ENCODE measurements at regions not wholly inside any gene's neighbourhood (a gene's known extent, or its start where the extent isn't known, plus 50 kb on each side); places are given as distances from the start of the nearest gene placed in this dataset.
"Not testable (repeated sequence)": the region's sequence is repeated elsewhere in the genome, so short reads cannot be mapped to it uniquely, and the experiment has no call there.

DNA sequence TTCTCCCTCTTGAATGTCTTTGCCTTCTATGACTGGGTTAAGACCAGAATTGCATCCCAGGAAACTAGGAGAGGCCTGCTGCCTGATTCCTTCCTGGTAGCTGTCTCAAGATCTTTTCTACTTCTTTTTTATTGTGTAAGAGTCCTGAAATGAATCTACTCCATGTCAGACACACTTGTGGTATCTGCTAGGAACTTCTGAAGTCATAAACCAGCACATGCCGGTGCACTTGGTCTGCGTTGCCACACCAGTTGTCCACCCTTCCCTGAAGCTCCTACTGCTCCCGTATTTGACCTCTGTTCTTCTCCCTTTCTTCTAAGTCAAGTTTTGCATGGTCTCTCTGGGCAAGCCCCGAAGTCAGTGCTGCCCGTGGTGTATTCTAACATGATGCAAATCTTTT lies 644.2 kb downstream of the ETS1 start:
- TF ChIP-seq POLR2AphosphoS5 (IDR thresholded peaks at IDR 0.05; ENCODE audit: low read depth, low read length) (no peak), POLR2A (IDR thresholded peaks at IDR 0.05; ENCODE audit: low read depth, low read length) (no peak), TAF1 (IDR thresholded peaks at IDR 0.05; ENCODE audit: borderline replicate concordance, low read depth, low read length) (no peak)
- FAIRE-seq (no peak), DNase-seq (ENCODE audit: insufficient read length) (no peak)

GRCh38 chr11:127941554-127941953 lies 645.8 kb downstream of the ETS1 start:
- not testable (repeated sequence) for DNase-seq (ENCODE audit: insufficient read length); FAIRE-seq

- DNase-seq (ENCODE audit: insufficient read length) (no peak), FAIRE-seq (no peak)
- no peak for TF ChIP-seq TAF1 (IDR thresholded peaks at IDR 0.05; ENCODE audit: borderline replicate concordance, low read depth, low read length)
- TF ChIP-seq POLR2A (IDR thresholded peaks at IDR 0.05; ENCODE audit: low read depth, low read length): no peak
- no peak for TF ChIP-seq POLR2AphosphoS5 (IDR thresholded peaks at IDR 0.05; ENCODE audit: low read depth, low read length)
Measured at GRCh38 chr11:127939000-127939399, 648.4 kb downstream of the ETS1 start.

- FAIRE-seq: no peak
- no peak for TF ChIP-seq POLR2A (IDR thresholded peaks at IDR 0.05; ENCODE audit: low read depth, low read length)
- no peak for TF ChIP-seq POLR2AphosphoS5 (IDR thresholded peaks at IDR 0.05; ENCODE audit: low read depth, low read length)
- TF ChIP-seq TAF1 (IDR thresholded peaks at IDR 0.05; ENCODE audit: borderline replicate concordance, low read depth, low read length): no peak
- no peak for DNase-seq (ENCODE audit: insufficient read length)
Measured at GRCh38 chr11:127935081-127935480, 652.3 kb downstream of the ETS1 start.

- DNase-seq (ENCODE audit: insufficient read length); FAIRE-seq: not testable (repeated sequence)
Measured at GRCh38 chr11:127933961-127934360, 653.4 kb downstream of the ETS1 start.

DNA sequence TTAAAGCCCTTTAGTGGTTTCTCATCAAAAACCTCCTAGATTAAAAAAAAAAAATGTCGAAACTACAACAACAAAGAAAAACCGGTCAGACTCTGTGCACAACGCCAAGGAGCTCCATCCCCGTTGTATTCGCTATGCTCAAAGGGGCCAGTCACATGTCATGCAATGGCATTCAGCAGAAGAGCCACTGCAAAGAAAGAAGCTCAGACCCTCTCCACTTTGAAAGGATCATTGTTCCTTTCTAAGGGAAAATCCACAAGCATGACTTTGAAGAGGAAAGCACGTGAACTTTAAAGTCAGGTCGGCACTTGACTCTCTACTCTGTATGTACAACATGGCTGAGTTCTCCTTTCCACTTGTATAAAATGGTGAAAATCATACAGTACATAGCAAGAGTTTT lies 655.6 kb downstream of the ETS1 start:
- DNase-seq (ENCODE audit: insufficient read length) (no peak), FAIRE-seq (no peak)
- no peak for TF ChIP-seq POLR2AphosphoS5 (IDR thresholded peaks at IDR 0.05; ENCODE audit: low read depth, low read length)
- TF ChIP-seq TAF1 (IDR thresholded peaks at IDR 0.05; ENCODE audit: borderline replicate concordance, low read depth, low read length): no peak
- no peak for TF ChIP-seq POLR2A (IDR thresholded peaks at IDR 0.05; ENCODE audit: low read depth, low read length)

DNA sequence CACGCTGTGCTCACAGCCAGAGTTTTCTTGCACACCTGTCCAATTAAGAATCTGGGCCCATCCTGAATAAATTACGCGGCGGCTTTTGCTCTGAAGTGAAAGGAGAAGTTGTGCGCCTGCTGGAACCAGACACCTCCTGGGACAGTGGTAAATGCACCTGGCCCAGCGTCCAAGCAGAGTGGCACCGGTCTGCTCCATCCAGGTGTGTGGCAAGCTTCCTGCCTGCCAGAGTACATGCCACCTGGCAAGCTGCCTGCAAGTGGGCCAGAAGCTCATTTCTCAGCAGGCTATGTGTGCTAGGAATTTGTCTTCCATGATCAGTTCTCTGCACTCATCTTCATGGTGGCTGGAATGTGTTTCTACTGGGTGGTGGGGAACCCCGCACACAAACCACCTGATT lies 660.6 kb downstream of the ETS1 start:
- FAIRE-seq (no peak), DNase-seq (ENCODE audit: insufficient read length) (no peak)
- TF ChIP-seq POLR2AphosphoS5 (IDR thresholded peaks at IDR 0.05; ENCODE audit: low read depth, low read length) (no peak), TAF1 (IDR thresholded peaks at IDR 0.05; ENCODE audit: borderline replicate concordance, low read depth, low read length) (no peak), POLR2A (IDR thresholded peaks at IDR 0.05; ENCODE audit: low read depth, low read length) (no peak)

- DNase-seq (ENCODE audit: insufficient read length): no peak
- FAIRE-seq: no peak
- TF ChIP-seq POLR2A (IDR thresholded peaks at IDR 0.05; ENCODE audit: low read depth, low read length) (no peak), TAF1 (IDR thresholded peaks at IDR 0.05; ENCODE audit: borderline replicate concordance, low read depth, low read length) (no peak), POLR2AphosphoS5 (IDR thresholded peaks at IDR 0.05; ENCODE audit: low read depth, low read length) (no peak)
Measured at GRCh38 chr11:127925475-127925874, 661.9 kb downstream of the ETS1 start.

DNA sequence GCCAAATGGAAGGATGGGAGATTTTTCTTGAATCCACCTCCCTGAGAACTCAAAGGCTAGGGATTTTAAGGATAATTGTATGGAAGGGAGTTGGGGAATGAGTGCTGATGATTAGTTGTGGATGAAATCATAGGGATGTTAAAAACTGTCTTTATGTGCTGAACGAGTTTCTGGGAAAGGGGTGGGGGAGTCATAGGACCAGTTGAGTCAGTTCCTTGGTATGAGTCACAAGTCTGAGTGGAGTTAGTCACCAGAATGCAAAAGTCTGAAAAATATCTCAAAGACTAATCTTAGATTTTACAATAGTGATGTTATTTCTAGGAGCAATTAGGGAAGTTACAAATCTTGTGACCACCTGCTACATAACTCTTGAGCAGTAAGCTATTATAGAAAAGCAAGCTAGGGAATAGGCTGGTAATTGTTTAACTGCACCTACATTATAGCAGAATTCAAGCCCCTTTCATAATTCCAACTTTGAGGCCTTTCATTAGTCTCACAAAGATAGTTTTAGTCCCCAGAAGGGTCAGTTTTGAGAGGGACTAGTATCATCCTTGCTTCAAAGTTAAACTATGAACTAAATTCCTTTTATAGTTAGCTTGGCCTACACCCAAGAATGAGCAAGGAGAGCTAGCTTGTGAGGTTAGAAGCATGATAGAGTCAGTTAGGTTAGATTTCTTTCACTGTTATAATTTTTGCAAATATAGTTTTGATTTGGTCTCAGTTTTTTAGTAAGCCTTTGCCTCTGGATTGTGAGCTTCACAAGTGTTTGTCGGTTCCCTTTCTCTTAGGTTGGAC lies 668.0 kb downstream of the ETS1 start:
- FAIRE-seq (no peak), DNase-seq (ENCODE audit: insufficient read length) (no peak)
- TF ChIP-seq TAF1 (IDR thresholded peaks at IDR 0.05; ENCODE audit: borderline replicate concordance, low read depth, low read length): no peak
- TF ChIP-seq POLR2A (IDR thresholded peaks at IDR 0.05; ENCODE audit: low read depth, low read length): no peak
- TF ChIP-seq POLR2AphosphoS5 (IDR thresholded peaks at IDR 0.05; ENCODE audit: low read depth, low read length): no peak

- TF ChIP-seq TAF1 (IDR thresholded peaks at IDR 0.05; ENCODE audit: borderline replicate concordance, low read depth, low read length): no peak
- TF ChIP-seq POLR2AphosphoS5 (IDR thresholded peaks at IDR 0.05; ENCODE audit: low read depth, low read length): no peak
- no peak for TF ChIP-seq POLR2A (IDR thresholded peaks at IDR 0.05; ENCODE audit: low read depth, low read length)
- FAIRE-seq: no peak
- DNase-seq (ENCODE audit: insufficient read length): no peak
Measured at GRCh38 chr11:127902382-127902781, 685.0 kb downstream of the ETS1 start.

DNA sequence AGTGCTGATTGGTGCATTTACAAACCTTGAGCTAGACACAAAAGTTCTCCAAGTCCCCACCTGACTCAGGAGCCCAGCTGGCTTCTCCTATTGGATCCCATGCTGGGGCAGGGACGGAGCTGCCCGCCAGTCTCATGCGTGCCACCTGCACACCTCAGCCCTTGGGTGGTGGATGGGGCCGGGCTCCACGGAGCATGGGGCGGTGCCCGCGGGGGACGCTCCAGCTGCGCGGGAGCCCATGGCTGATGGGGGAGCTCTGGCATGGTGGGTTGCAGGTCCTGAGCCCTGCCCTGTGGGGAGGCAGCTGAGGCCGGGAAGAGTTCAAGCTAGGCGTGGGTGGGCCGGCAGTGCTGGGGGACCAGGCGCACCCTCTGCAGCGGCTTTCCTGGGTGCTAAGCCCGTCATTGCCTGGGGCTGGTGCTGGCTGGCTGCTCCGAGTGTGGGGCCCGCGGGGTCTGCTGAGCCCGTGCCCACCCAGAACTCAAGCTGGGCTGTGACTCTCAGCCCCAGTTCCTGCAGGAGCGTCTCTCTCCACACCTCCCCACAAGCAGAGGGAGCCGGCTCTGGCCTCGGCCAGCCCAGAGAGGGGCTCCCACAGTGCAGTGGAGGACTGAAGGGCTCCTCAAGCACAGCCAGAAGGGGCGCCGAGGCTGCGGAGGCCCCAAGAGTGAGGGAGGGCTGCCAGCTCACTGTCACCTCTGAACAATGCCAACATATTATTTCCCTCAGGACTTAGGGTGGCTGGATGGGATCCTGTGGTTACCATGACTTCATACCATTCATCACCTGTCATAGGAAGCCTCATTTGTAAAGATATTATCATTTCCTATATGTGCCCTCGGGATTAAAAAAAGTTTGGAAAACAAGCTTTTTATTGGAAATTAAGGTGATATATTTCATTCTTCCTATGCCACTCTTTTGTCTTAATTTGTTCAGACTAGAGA lies 688.7 kb downstream of the ETS1 start:
- no peak for TF ChIP-seq TAF1 (IDR thresholded peaks at IDR 0.05; ENCODE audit: borderline replicate concordance, low read depth, low read length)
- no peak for TF ChIP-seq POLR2A (IDR thresholded peaks at IDR 0.05; ENCODE audit: low read depth, low read length)
- TF ChIP-seq POLR2AphosphoS5 (IDR thresholded peaks at IDR 0.05; ENCODE audit: low read depth, low read length): no peak
- FAIRE-seq: no peak
- DNase-seq (ENCODE audit: insufficient read length): no peak

- TF ChIP-seq TAF1 (IDR thresholded peaks at IDR 0.05; ENCODE audit: borderline replicate concordance, low read depth, low read length) (no peak), POLR2AphosphoS5 (IDR thresholded peaks at IDR 0.05; ENCODE audit: low read depth, low read length) (no peak), POLR2A (IDR thresholded peaks at IDR 0.05; ENCODE audit: low read depth, low read length) (no peak)
- no peak for DNase-seq (ENCODE audit: insufficient read length)
- FAIRE-seq: no peak
Measured at GRCh38 chr11:127895776-127896175, 691.6 kb downstream of the ETS1 start.
